Left cardiac atrium (tissue), 4 donors: ENCODE measurements at regions not wholly inside any gene's neighbourhood (a gene's known extent, or its start where the extent isn't known, plus 50 kb on each side); places are given as distances from the start of the nearest gene placed in this dataset.
"Not testable (repeated sequence)": the region's sequence is repeated elsewhere in the genome, so short reads cannot be mapped to it uniquely, and the experiment has no call there.

Experiments used
- ATAC-seq, 2 donors: fragments of 200-7000 bp; cut with Tn5 transposase; one replicate each; pipeline ENCODE4 v1.9.1; 2020; ENCODE audit warnings: mild to moderate bottlenecking in 2 of 2, moderate library complexity in 2 of 2
- DNase-seq: peaks from one replicate; pipeline ENCODE4 v3.0.0-alpha.2; 2020
- intact Hi-C, 2 donors: fragments of 100-400 bp; cut with DNase I; formaldehyde crosslinking; loops; one replicate each; pipeline versions ENCODE4 v1.14.1 to v1.15.1; 2022 to 2023
- donor health status: DM: no; HTN: yes; CAD: no.
- donor health status: DM: no; HTN: yes; CAD: no; lungs with severe emphysema.
- donor health status: DM: yes; HTN: yes; CAD: no.
- donor health status: Dilated cardiomyopathy.

GRCh38 chr2:8145375-8145774, 536.5 kb upstream of the ID2 start:
- DNase-seq, intact Hi-C loops, ATAC-seq: not testable (repeated sequence)

GRCh38 chr2:8146132-8147005, 535.5 kb upstream of the ID2 start:
- intact Hi-C loops = no loop called here
- DNase-seq (peak; percentile 67), ATAC-seq (peak; percentile 52 to 82)

DNA sequence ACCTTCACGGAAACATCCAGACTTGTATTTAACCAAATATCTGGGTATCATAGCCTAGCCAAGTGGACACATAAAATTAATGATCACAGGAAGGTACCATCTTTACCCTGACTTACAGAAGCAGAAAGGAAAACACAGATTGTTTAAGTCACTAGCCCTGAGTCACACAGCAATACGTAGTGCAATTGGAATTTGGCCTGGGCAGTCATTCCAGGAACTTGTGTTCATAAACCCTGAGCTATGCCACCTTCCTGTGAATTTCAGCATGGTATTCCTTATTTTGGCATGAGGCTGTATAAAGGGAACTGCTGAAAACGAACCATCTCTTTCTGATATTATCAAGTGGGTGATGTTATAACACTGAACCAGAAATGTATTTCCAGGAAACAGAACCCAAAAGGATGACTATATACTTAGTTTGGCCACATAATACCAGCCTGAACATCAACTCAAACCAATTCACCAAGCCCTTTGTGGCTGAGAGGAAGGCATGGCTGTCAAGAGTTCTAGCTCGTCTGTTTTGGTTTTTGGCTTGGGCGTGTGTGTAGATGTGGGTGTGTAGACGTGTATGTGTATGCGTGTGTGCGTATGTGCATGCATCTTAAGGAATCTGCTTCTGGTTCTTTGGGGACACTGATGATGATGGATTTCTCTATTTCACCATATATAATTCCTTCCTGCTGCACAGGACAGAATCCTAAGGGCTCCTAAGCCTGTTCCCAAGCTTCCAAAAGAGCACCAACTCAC, 533.4 kb upstream of the ID2 start:
- ATAC-seq = peak in 1 of 2 donors; percentile 36
- DNase-seq = no peak
- intact Hi-C loops = no loop called here

GRCh38 chr2:8149007-8149405, 532.9 kb upstream of the ID2 start:
- ATAC-seq = no peak
- no peak for DNase-seq
- intact Hi-C loops = no loop called here

GRCh38 chr2:8149985-8150539, 531.8 kb upstream of the ID2 start:
- intact Hi-C loops = no loop called here
- ATAC-seq (no peak), DNase-seq (no peak)

DNA sequence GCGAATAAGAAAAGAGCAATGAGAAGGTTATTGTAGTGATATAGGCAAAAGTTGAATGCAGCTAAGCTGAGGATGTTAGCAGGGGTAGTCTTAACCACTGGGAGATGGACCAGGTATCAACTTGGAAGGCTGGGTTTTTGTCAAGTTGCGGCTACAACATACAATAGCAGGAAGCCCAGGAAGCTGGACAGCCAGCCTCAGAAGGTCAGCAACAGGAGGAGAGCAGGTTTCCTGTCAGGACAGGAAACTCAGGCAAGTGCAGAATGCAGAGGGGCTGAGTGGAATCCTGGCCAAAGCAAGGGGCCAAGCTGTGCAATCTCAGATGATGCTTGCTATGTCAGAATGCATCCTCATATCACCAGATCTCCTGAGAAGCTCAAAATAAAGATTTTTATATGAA, 530.0 kb upstream of the ID2 start:
- intact Hi-C loops = no loop called here
- ATAC-seq (no peak), DNase-seq (no peak)

DNA sequence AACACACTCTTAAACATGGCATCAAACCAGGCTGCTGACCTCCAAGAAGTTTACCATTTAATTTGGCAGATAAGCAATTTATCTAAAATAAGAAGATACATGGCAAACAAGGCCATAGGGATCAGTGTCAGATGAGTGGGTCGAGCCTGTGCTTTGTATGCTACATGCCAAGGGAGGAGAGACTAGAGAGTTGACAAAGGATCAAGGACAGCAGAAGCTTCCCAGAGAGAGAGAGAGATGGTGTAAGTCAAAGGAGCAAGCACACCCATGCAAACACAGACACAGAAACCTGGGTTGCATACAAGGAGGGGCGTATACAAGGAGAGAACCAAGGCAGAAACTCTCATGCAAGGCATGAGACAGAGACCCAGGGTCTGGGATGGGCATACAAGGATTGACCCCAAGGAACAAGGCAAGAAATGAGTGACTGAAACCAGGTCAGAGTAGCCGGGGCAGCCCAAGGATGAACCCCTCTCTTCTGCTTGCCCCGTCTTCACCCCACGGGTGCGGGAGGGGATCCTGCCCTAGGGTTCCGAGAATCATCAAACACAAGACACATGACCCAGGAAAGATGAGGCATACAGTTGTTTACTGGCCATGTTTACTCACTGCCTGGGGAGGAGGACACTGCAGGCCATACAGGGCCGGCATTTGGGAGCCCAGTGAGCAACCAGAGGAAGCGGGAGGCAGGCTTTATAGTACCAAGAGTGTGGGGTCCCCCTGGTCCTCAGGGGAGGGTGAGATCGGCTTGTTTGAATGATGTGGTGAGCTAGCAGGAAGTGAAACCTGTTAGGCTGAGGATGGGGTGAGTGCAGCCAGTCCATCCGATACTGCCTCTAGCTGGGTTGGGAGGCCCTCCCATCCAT, 529.2 kb upstream of the ID2 start:
- intact Hi-C loops = no loop called here
- DNase-seq (no peak), ATAC-seq (no peak)

DNA sequence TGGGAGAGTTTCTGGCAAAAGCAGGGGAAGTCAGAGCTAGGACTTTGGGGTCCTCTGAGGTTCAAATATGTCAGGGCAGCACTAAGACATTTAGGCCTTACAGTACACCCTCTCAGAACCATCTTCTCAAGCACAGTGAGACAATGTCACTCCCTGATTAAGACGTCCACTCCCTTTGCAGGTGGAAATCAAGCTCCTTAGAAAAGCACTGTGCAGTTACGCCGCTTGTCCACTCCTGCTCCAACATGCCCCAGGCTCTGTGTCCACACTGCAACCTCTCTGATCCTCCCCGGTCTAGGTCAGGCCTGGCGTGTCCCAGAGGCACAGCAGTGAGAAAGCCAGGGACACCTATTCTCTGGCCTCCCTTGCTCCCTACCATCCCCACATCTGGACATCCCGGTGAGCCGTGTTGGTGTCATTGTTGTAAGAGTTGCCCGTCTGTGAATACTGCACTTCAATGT, 528.6 kb upstream of the ID2 start:
- intact Hi-C loops = no loop called here
- no peak for ATAC-seq
- DNase-seq = no peak

DNA sequence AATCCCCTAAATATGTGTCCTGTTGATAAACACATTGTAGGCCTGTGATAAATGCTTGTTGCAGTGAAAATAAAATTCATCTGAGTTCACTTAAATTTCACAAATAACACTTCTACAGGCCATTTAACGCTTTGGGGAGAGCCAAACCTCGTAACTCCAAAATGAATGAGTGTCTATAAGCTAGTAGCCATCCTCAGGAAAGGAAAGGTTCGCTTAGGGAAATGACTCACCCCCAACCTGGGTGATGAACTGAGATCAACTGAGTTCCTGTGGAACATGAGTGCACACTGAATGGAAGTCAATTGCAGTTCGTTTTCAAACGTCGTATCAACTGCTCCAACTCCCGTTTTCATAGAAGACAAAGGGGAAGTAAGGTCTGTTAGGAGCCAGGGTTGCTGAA, 527.6 kb upstream of the ID2 start:
- ATAC-seq = no peak

GRCh38 chr2:8154936-8155335, 526.9 kb upstream of the ID2 start:
- DNase-seq (no peak), ATAC-seq (no peak)
- intact Hi-C loops = no loop called here

More for the DNA sequence above, 527.6 kb upstream of the ID2 start:
- intact Hi-C loops = no loop called here
- DNase-seq = no peak

DNA sequence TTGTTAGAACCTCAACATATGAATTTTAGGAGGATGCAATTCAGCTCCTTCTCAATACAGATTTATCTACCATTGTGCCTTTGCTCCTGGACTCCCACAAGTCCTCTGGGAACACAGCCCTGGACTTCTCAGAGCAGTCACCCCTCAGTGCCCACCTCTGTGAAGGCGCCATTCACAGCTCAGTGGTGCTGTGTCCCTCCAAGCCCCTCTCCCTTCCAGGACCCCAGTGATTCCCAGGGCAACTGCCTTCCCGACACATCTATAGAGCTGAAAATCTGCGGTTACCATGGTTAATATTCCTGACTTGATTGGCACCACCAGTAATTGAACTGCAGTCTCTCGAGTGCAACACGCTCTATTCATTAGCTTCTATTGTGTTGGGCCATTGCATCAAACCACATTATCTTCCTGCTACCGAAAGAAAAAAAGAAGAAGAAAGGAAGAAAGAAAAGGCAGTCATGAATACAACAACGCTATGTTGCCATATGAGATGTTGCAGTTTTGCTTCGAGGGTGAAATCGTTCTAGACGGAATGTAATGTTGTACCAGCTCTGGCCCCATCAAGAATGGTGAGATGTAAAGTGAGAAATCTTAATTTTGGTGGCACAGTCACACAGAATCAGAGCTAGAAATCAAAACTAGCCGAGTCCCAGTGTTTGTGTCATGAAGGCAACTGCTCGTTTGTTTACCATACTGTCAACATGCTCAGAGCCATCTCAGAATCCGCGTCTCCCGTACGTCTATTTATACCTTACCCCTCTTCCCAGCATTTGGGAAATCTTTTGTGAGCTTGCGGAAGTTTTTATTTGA, 524.0 kb upstream of the ID2 start:
- intact Hi-C loops = no loop called here

GRCh38 chr2:8158711-8159110, 523.1 kb upstream of the ID2 start:
- intact Hi-C loops = no loop called here
- no peak for ATAC-seq
- DNase-seq = no peak

More for the DNA sequence above, 524.0 kb upstream of the ID2 start:
- ATAC-seq (no peak), DNase-seq (no peak)

DNA sequence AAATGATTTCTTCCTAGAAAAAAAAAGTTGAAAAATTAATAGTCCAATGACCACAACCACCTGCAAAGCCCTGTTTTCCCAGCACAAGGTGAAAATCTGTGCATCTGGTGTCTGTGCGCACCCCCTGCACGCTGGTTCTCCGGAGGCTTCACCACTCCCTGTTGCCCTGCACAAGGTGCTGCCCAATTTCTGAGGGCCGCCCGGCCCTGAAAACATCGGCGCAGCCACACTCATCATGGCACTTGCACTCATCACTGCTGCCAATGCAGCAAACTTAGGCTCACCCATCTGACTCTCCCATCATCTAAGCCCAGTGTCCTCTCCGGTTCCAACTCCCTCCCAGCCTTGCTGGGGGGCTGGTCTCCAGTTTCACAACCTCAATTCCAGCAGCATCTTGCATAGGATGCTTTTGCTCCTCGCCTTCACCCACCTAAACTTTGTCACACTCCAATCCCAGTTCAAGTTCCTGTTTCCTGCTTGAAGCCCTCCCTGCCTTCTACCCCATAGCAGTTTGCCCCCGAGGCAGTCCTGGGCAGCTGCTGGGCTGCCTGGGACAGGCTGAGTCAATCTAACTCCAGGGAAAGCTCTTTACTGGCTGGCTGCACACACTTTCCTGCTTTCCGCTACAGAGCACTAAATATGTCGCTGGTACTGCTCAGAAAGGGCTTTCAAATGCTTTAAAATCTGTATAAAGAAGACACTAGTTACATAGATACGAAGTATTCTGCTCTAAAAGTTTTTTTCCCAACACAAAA, 522.5 kb upstream of the ID2 start:
- no peak for DNase-seq
- no peak for ATAC-seq
- intact Hi-C loops = no loop called here

GRCh38 chr2:8159966-8160603, 521.8 kb upstream of the ID2 start:
- no peak for DNase-seq
- no peak for ATAC-seq
- intact Hi-C loops = no loop called here

DNA sequence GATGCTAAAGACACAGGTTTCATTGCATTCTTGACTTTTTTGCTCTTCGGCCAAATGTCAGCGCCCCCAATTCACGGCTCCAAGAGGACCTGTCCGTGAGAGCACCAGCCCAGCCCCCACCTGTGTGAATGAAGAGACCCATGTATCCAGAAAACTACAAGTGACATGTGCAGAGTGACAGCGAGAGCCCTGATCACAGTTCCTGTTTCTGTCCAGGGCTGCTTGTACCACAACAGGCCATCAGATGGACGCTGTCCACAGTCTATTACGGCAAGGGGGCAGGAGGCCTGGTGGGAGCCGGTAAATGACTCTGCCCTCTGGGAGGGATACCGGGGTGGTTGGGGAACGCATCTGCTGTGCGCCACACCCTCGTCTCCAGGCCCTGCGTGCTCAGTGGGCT, 520.9 kb upstream of the ID2 start:
- no peak for ATAC-seq
- no peak for DNase-seq
- intact Hi-C loops = no loop called here

- intact Hi-C loops = no loop called here
- DNase-seq (no peak), ATAC-seq (no peak)
These were observed 519.3 kb upstream of the ID2 start for GRCh38 chr2:8162552-8162951.

DNA sequence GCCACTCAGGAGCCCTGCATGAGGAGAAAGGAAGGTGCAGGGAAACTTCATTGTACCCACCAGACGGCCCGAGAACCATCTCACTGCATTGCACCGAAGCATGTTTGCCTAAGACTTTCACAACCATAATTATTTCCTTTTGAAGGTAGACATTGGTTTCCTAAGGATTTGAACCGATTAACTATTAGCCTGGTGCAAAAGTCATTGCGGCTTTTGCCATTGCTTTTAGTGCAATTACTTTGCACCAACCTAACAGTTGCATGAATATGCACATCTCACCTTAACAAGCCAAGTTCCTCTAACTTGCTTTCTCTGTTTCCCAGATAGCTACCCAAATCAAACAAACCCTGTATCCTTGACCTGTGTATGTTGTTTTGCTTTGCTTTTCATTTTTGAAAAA, 516.3 kb upstream of the ID2 start:
- intact Hi-C loops = no loop called here
- no peak for ATAC-seq
- no peak for DNase-seq
